ENCODE measurements at regions not wholly inside any gene's neighbourhood (a gene's known extent, or its start where the extent isn't known, plus 50 kb on each side); places are given as distances from the start of the nearest gene placed in this dataset.

GRCh38 chr12:63406781-63407180, 255.8 kb upstream of the AVPR1A start:
- TF ChIP-seq POLR2A (IDR thresholded peaks at IDR 0.05) (no peak), CTCF (IDR thresholded peaks at IDR 0.05) (no peak)
